HFF-Myc (cell line): ENCODE measurements at regions not wholly inside any gene's neighbourhood (a gene's known extent, or its start where the extent isn't known, plus 50 kb on each side); places are given as distances from the start of the nearest gene placed in this dataset.

ENCODE experiments used
- DNase-seq: peaks from one replicate; pipeline ENCODE4 v3.0.0-alpha.2; 2011; ENCODE audit warnings: low read depth; ENCODE audit errors: extremely low read depth
- H3K4me3 ChIP-seq: replicated peaks from 2 replicates; pipeline ENCODE4 v1.5.1; 2011; ENCODE audit warnings: low read depth, mild to moderate bottlenecking, control low read depth, low read length
- CTCF ChIP-seq: IDR thresholded peaks from 2 replicates; pipeline ENCODE4 v1.5.1; 2012; ENCODE audit warnings: mild to moderate bottlenecking, low read depth, low read length, control low read depth; ENCODE audit errors: missing control alignments

DNA sequence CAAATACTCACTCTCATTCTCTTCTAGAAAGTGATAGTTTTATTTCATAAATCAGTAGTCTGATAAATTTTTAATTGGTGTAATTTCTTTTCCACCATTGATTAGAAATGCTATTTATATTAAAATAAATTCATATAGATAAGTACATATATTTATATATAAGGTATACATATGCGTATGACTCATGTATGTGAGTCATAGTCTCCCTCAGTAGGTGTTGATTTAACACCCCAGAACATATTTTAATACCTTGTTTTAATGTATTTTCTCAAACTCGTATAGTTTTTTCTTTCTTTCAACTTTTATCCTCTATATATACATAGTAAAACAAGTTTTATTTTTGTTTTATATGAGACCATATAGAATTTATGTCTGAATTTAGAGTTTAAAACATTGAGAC is 130.4 kb downstream of the PLG start:
- no peak for TF ChIP-seq CTCF
- no peak for DNase-seq
- no peak overlapping the region for H3K4me3 ChIP-seq

- no peak for TF ChIP-seq CTCF
- H3K4me3 ChIP-seq, result no peak overlapping the region
- no peak for DNase-seq
Observed at GRCh38 chr6:160837146-160837545, 135.1 kb downstream of the PLG start.

GRCh38 chr6:160851031-160851430 is 140.5 kb upstream of the MAP3K4 start:
- TF ChIP-seq CTCF, result no peak
- DNase-seq, result no peak
- no peak overlapping the region for H3K4me3 ChIP-seq

GRCh38 chr6:160853946-160854345 is 137.6 kb upstream of the MAP3K4 start:
- no peak for DNase-seq
- no peak for TF ChIP-seq CTCF
- H3K4me3 ChIP-seq, result no peak overlapping the region

GRCh38 chr6:160858886-160859285 is 132.7 kb upstream of the MAP3K4 start:
- no peak overlapping the region for H3K4me3 ChIP-seq
- TF ChIP-seq CTCF, result no peak
- no peak for DNase-seq

DNA sequence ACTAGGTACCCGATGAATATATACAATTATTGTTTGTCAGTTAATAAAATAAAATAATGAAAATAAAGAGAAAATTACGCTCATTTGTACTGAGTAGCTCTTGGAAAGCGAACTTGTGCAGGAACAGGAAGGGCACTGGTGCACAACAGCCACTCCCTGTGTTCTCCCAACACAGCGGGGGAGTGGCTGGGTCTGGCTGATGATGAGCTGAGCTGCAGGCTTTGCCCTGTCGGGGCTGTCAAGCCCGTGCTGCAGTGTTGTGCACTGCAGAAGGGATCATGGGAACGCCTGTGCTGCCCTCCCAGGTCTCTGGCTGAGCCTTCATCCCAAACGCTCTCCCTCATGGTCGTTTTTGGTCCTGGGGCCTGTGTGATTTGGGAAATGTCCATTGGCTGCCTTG is 131.7 kb upstream of the MAP3K4 start:
- DNase-seq, result no peak
- no peak overlapping the region for H3K4me3 ChIP-seq
- no peak for TF ChIP-seq CTCF

DNA sequence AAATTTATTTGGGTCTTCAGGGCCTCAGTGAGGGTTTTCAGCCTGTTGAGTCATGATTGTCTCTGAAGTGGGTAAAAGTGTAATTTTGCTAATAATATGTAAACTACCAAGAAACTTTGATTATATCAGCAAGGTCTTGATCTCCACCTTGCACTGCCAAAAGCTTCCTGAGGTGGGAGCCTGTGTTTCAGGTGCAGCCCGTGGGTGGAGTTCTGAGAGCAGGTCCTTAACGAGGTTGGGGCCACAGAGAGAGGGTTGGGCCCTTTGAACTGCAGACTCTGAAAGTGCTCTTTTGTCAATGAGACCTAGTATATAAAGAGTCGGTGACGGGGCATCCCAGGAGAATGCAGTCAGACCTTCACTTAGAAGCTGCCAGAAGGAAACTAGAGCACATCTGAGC is 129.7 kb upstream of the MAP3K4 start:
- TF ChIP-seq CTCF, result no peak
- no peak for DNase-seq
- no peak overlapping the region for H3K4me3 ChIP-seq
